Peyer's patch (tissue), 4 donors: ENCODE measurements at regions not wholly inside any gene's neighbourhood (a gene's known extent, or its start where the extent isn't known, plus 50 kb on each side); places are given as distances from the start of the nearest gene placed in this dataset.

Experiments
- POLR2A ChIP-seq, 2 donors: fragments of 450-650 bp; IDR thresholded peaks; one replicate each; pipeline ENCODE4 v1.5.1; 2017; ENCODE audit warnings: antibody characterized with exemption in 2 of 2, mild to moderate bottlenecking in 2 of 2, moderate library complexity in 2 of 2
- TF ChIP-seq, protein P1 (sequence below), 6 experiments: fragments of 450-650 bp in 4 of 6; fragments of 200-600 bp in 2 of 6; sonication (generic) in 1 of 6; IDR thresholded peaks; one replicate each; pipeline ENCODE4 v1.5.1; 2017 to 2019; ENCODE audit warnings: antibody characterized with exemption in 6 of 6, mild to moderate bottlenecking in 3 of 6, moderate library complexity in 1 of 6

DNA sequence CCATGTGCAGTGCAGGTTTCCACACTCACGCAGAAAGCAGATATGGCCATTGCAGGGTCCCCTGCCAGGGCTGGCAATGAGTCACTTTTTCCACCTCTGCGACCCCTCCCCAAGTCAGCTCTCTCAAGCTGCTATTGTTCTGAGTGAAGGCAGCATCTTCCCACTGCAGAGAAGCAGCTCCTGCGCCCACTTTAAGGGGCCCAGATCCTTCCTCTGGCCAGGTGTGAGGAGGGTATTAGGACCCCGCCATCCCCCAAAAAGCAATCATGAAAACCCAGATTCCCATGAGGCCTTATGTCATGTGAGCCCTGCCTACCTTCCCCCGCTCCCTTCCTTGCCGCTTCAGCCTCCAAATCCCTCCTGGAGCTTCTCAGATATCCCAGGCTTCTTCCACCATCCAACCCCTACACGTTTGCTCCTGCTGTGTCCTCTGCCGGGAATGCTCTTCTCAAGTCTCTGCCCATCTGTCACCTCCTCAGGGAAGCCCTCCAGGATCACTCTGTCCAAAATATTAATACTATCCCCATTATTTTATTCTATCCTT lies 220.3 kb downstream of the NFATC2 start:
- TF ChIP-seq, protein P1, sequence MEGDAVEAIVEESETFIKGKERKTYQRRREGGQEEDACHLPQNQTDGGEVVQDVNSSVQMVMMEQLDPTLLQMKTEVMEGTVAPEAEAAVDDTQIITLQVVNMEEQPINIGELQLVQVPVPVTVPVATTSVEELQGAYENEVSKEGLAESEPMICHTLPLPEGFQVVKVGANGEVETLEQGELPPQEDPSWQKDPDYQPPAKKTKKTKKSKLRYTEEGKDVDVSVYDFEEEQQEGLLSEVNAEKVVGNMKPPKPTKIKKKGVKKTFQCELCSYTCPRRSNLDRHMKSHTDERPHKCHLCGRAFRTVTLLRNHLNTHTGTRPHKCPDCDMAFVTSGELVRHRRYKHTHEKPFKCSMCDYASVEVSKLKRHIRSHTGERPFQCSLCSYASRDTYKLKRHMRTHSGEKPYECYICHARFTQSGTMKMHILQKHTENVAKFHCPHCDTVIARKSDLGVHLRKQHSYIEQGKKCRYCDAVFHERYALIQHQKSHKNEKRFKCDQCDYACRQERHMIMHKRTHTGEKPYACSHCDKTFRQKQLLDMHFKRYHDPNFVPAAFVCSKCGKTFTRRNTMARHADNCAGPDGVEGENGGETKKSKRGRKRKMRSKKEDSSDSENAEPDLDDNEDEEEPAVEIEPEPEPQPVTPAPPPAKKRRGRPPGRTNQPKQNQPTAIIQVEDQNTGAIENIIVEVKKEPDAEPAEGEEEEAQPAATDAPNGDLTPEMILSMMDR (IDR thresholded peaks at IDR 0.05): no peak
- TF ChIP-seq POLR2A (IDR thresholded peaks at IDR 0.05): no peak
